Colonic mucosa (tissue), 4 donors: ENCODE measurements at regions not wholly inside any gene's neighbourhood (a gene's known extent, or its start where the extent isn't known, plus 50 kb on each side); places are given as distances from the start of the nearest gene placed in this dataset.

Experiments used
- DNase-seq: peaks from one replicate; pipeline ENCODE4 v3.0.0-alpha.2; 2020
- H3K27ac ChIP-seq: fragments of 200-600 bp; one replicate; pipeline ENCODE4 v1.8.0; 2021
- H3K27me3 ChIP-seq: fragments of 200-600 bp; one replicate; pipeline ENCODE4 v1.8.0; 2021
- H3K36me3 ChIP-seq: fragments of 200-600 bp; one replicate; pipeline ENCODE4 v1.8.0; 2021
- H3K4me1 ChIP-seq: fragments of 200-600 bp; one replicate; pipeline ENCODE4 v1.8.0; 2021; ENCODE audit warnings: mild to moderate bottlenecking
- H3K4me3 ChIP-seq: fragments of 200-600 bp; one replicate; pipeline ENCODE4 v1.8.0; 2021
- H3K9ac ChIP-seq, 2 donors: one replicate each; pipeline ENCODE4 v1.7.0; 2013; ENCODE audit warnings: control low read depth in 2 of 2, low read depth in 2 of 2, low read length in 2 of 2
- H3K9me3 ChIP-seq: fragments of 200-600 bp; one replicate; pipeline ENCODE4 v1.8.0; 2021
- intact Hi-C: fragments of 100-400 bp; cut with DNase I; formaldehyde crosslinking; loops from one replicate; pipeline ENCODE4 v1.14.1; 2022
- TF ChIP-seq, protein P1 (sequence below): fragments of 200-600 bp; IDR thresholded peaks from one replicate; pipeline ENCODE4 v1.8.0; 2022; ENCODE audit warnings: antibody characterized with exemption, mild to moderate bottlenecking
- donor health status: healthy.
- donor health status: DM: no; HTN: no; CAD: no.
- donor health status: DM: no; HTN: no; CAD: no.

DNA sequence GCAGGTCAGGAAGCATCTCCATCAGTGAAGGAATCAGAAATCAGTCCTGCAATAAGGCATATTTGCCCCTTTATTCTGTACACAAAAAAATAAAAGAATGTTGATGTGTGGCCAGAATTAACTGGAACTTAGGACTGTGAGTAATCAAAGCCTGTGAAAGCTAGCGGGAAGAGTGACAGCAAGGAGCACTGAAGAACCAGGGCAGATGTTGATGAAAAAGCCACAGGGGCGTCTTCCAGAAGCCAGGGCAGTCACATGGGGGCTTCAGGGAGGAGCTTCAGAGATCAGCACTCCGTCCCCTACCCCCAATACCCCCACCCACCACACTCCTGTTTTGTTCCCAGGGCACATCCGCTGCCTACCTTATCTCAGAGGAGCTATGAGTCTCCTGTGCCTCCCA is 502.8 kb downstream of the AJAP1 start:
- TF ChIP-seq, protein P1, sequence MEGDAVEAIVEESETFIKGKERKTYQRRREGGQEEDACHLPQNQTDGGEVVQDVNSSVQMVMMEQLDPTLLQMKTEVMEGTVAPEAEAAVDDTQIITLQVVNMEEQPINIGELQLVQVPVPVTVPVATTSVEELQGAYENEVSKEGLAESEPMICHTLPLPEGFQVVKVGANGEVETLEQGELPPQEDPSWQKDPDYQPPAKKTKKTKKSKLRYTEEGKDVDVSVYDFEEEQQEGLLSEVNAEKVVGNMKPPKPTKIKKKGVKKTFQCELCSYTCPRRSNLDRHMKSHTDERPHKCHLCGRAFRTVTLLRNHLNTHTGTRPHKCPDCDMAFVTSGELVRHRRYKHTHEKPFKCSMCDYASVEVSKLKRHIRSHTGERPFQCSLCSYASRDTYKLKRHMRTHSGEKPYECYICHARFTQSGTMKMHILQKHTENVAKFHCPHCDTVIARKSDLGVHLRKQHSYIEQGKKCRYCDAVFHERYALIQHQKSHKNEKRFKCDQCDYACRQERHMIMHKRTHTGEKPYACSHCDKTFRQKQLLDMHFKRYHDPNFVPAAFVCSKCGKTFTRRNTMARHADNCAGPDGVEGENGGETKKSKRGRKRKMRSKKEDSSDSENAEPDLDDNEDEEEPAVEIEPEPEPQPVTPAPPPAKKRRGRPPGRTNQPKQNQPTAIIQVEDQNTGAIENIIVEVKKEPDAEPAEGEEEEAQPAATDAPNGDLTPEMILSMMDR = no peak

DNA sequence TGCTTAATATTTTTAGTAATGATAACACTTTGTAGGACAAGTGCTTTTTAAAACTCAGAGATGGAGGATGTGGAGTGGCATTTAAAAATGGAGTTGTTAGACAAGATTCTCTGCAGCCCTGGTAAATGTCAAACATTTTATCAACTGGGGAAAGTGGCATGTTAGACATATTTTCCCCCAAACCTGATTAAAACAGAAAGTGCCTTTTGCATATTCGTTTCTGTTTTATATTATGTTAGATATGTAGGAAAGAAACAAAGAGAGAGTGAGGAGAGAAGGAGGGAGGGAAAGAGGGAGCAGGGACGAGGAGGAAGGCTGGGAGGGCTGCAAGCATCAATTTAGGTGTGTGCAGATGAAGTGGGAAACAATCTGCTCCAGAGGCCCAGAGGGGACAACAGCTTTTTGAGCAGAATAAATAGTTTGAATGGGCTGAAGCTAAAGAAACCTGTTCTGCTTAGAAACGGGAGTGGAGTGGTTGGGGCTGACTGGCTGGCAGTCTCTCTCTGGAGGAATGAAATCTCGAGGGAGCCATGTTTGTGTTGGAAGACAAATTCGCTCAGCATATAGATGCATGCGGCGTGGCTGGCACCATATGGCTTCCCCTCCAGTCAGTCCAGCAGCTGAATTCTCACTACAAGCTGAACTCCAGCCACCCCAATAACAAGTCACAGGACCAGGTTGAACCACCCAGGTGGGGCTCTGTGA is 502.2 kb downstream of the AJAP1 start:
- no peaks in the 10 kb centered on the region for H3K27me3 ChIP-seq
- no peak for DNase-seq
- H3K4me3 ChIP-seq = no peak overlapping the region
- no peak overlapping the region for H3K27ac ChIP-seq
- H3K4me1 ChIP-seq = no peaks in the 10 kb centered on the region
- TF ChIP-seq, protein P1 = no peak
- H3K36me3 ChIP-seq = no peaks in the 10 kb centered on the region
- intact Hi-C loops = no loop called here
- H3K9ac ChIP-seq = no peak overlapping the region
- H3K9me3 ChIP-seq = no peaks in the 10 kb centered on the region

More for the DNA sequence above, 502.8 kb downstream of the AJAP1 start:
- Histone ChIP-seq H3K9me3 (no peaks in the 10 kb centered on the region), H3K4me3 (no peak overlapping the region), H3K36me3 (no peaks in the 10 kb centered on the region), H3K9ac (no peak overlapping the region), H3K4me1 (no peaks in the 10 kb centered on the region), H3K27me3 (no peaks in the 10 kb centered on the region), H3K27ac (no peak overlapping the region)
- DNase-seq = no peak
- intact Hi-C loops = no loop called here

DNA sequence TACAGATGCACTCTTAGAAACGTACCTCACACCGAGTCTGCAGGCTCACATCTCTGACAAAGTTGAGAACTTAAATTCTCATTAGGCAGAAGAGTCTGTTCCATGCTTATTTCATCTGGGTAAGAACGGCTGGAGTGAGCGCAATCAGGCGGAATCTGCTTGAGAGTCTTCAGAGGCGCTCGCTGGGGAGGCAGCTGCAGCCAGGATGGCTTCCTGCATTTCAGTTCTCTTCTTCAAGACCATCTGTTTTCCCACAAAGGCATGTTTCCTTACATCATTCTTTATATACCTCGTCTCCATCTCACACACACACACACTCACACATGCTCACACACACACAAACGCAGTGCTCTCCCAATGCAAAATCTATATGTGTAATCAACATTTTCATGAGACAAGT is 497.1 kb downstream of the AJAP1 start:
- no peak for DNase-seq
- H3K36me3 ChIP-seq = no peaks in the 10 kb centered on the region
- H3K27ac ChIP-seq = no peak overlapping the region
- H3K4me3 ChIP-seq = no peak overlapping the region
- intact Hi-C loops = no loop called here
- no peaks in the 10 kb centered on the region for H3K9me3 ChIP-seq
- no peak overlapping the region for H3K9ac ChIP-seq
- TF ChIP-seq, protein P1 = no peak
- no peaks in the 10 kb centered on the region for H3K4me1 ChIP-seq
- H3K27me3 ChIP-seq = no peaks in the 10 kb centered on the region

DNA sequence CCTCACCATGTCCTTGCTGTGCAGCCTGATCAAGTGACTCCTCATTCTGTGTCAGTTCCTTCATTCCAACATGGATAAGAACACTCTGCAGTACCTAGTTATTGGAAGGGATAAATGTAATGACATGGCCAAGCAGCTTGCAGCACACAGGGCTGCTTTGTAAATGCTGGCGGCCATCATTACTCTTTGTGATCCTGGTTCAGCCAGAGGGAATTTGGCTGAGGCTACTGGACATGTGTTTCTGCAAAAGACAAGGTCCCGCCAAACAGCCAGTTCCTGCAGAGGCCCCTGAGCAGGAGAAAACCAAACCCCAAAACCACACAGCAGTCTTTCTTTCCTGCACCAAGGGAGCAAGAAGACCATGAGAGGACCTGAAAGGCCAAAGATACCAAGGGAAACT is 495.8 kb downstream of the AJAP1 start:
- Histone ChIP-seq H3K36me3 (no peaks in the 10 kb centered on the region), H3K9ac (no peak overlapping the region), H3K9me3 (no peaks in the 10 kb centered on the region), H3K27me3 (no peaks in the 10 kb centered on the region), H3K4me1 (no peaks in the 10 kb centered on the region), H3K27ac (no peak overlapping the region), H3K4me3 (no peak overlapping the region)
- no peak for DNase-seq
- TF ChIP-seq, protein P1 = no peak
- intact Hi-C loops = no loop called here

DNA sequence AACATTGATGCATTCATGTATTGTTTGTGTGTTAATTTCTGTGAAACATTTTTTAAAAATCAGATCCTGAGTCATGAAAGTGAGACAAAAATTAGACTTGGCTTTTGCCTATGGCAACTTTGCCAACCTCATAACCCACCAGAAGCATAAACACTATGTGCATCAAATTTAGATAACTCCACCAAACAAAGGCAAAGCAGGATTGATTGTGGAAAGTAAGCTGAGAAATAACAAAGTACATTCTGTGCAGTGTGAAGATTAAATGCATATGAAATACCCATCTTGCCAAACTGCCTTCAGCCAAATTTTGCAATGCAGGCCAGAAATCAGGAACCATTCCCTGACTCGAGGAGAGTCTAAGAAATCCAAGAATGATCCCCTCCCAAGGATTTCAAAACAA is 493.4 kb downstream of the AJAP1 start:
- TF ChIP-seq, protein P1 = no peak
- H3K9ac ChIP-seq = no peak overlapping the region
- no peak overlapping the region for H3K27ac ChIP-seq
- no peak overlapping the region for H3K4me3 ChIP-seq
- intact Hi-C loops = no loop called here
- no peak for DNase-seq
- H3K36me3 ChIP-seq = no peaks in the 10 kb centered on the region
- no peaks in the 10 kb centered on the region for H3K9me3 ChIP-seq
- H3K27me3 ChIP-seq = no peaks in the 10 kb centered on the region
- H3K4me1 ChIP-seq = no peaks in the 10 kb centered on the region
